ENCODE measurements at regions not wholly inside any gene's neighbourhood (a gene's known extent, or its start where the extent isn't known, plus 50 kb on each side); places are given as distances from the start of the nearest gene placed in this dataset.

DNA sequence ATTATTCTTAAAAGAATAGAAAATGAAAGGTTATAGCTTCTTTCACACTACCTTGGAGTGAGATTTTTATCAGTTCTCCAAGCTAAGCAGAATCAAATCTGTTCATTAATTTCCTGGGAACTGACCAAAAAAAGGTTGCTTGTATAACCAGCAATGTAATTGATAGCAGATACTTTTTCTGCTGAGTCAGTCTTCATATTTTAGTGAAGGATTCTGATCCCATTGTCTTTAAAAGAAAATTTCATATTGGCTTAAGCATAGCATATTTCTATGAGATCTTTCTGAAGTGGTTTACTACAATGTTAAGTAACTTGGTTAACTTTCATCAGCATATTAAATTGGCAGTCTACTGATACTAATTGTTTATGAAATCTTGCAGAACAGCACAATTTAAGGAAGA lies 338.0 kb downstream of the TMX3 start:
- TF ChIP-seq, protein P1, sequence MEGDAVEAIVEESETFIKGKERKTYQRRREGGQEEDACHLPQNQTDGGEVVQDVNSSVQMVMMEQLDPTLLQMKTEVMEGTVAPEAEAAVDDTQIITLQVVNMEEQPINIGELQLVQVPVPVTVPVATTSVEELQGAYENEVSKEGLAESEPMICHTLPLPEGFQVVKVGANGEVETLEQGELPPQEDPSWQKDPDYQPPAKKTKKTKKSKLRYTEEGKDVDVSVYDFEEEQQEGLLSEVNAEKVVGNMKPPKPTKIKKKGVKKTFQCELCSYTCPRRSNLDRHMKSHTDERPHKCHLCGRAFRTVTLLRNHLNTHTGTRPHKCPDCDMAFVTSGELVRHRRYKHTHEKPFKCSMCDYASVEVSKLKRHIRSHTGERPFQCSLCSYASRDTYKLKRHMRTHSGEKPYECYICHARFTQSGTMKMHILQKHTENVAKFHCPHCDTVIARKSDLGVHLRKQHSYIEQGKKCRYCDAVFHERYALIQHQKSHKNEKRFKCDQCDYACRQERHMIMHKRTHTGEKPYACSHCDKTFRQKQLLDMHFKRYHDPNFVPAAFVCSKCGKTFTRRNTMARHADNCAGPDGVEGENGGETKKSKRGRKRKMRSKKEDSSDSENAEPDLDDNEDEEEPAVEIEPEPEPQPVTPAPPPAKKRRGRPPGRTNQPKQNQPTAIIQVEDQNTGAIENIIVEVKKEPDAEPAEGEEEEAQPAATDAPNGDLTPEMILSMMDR (IDR thresholded peaks at IDR 0.05): no peak
- TF ChIP-seq POLR2AphosphoS5 (IDR thresholded peaks at IDR 0.05) (no peak), POLR2A (IDR thresholded peaks at IDR 0.05) (no peak)
